Thyroid gland (tissue), 4 donors: ENCODE measurements at regions not wholly inside any gene's neighbourhood (a gene's known extent, or its start where the extent isn't known, plus 50 kb on each side); places are given as distances from the start of the nearest gene placed in this dataset.
"Not testable (repeated sequence)": the region's sequence is repeated elsewhere in the genome, so short reads cannot be mapped to it uniquely, and the experiment has no call there.

Source experiments
- DNase-seq, 2 donors: peaks; one replicate each; pipeline ENCODE4 v3.0.0-alpha.2; 2019
- H3K27ac ChIP-seq, 3 donors: fragments of 200-600 bp; sonication (generic); 1 replicate in 2 of 3; 2 replicates in 1 of 3; pipeline ENCODE4 v1.5.1; 2016 to 2019; ENCODE audit warnings: mild to moderate bottlenecking in 1 of 3, moderate library complexity in 1 of 3
- H3K27me3 ChIP-seq: fragments of 200-600 bp; sonication (generic); one replicate; pipeline ENCODE4 v1.5.1; 2019
- H3K36me3 ChIP-seq, 2 donors: fragments of 200-600 bp; sonication (generic); one replicate each; pipeline ENCODE4 v1.5.1; 2016 to 2019
- H3K4me1 ChIP-seq, 2 donors: fragments of 200-600 bp; sonication (generic); one replicate each; pipeline ENCODE4 v1.5.1; 2017 to 2019
- H3K4me3 ChIP-seq, 3 donors: fragments of 200-600 bp; sonication (generic); replicated peaks in 1 of 3; 1 replicate in 2 of 3; 2 replicates in 1 of 3; pipeline ENCODE4 v1.5.1; 2016; ENCODE audit warnings: mild to moderate bottlenecking in 1 of 3
- H3K9me3 ChIP-seq: fragments of 200-600 bp; sonication (generic); one replicate; pipeline ENCODE4 v1.5.1; 2017
- POLR2A ChIP-seq, 2 donors: fragments of 450-650 bp; IDR thresholded peaks; one replicate each; pipeline ENCODE4 v1.6.1; 2017; ENCODE audit warnings: antibody characterized with exemption in 2 of 2, mild to moderate bottlenecking in 2 of 2, moderate library complexity in 1 of 2
- WGBS, 2 donors: methylation state at CpG; one replicate each; pipeline ENCODE4 v1.1.5; 2017; 5-methylcytosine and 5-hydroxymethylcytosine counted together
- intact Hi-C: fragments of 100-400 bp; cut with DNase I; formaldehyde crosslinking; loops from one replicate; pipeline ENCODE4 v1.15.1; 2023
- TF ChIP-seq, protein P1 (sequence below), 6 experiments: fragments of 200-600 bp in 3 of 6; fragments of 450-650 bp in 3 of 6; sonication (generic) in 3 of 6; IDR thresholded peaks; one replicate each; pipeline ENCODE4 v1.5.1; 2016 to 2019; ENCODE audit warnings: antibody characterized with exemption in 6 of 6, mild to moderate bottlenecking in 2 of 6, inconsistent platforms in 1 of 6, moderate library complexity in 1 of 6

DNA sequence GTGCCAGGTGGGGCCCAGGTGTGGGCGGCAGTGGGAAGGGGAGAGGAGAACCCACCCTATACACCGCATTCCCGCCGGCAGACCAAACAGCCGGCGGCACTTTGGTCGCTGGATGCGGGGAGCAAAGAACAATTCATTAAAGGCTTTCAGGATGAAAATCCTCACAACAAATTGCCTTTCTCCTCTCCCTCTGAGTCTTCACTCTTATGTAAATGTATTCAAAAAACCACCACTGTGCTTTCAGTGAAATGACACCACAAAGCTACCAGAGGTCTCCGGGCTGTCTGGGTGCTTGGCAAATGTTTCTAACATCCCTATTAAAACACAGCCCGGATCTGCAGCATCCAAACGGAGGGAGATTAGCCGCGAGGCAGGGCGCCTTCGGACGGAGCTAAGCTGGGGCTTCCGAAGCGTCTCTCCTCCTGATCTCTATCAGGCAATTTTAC lies 171.8 kb upstream of the TBL1X start:
- no peak overlapping the region for H3K27ac ChIP-seq
- intact Hi-C loops: no loop called here
- no peaks in the 10 kb centered on the region for H3K36me3 ChIP-seq
- no peak overlapping the region for H3K4me3 ChIP-seq
- no peak for DNase-seq
- no peaks in the 10 kb centered on the region for H3K4me1 ChIP-seq
- no peaks in the 10 kb centered on the region for H3K9me3 ChIP-seq
- H3K27me3 ChIP-seq: peaks cover 4% of the 10 kb centered on the region
- TF ChIP-seq, protein P1, sequence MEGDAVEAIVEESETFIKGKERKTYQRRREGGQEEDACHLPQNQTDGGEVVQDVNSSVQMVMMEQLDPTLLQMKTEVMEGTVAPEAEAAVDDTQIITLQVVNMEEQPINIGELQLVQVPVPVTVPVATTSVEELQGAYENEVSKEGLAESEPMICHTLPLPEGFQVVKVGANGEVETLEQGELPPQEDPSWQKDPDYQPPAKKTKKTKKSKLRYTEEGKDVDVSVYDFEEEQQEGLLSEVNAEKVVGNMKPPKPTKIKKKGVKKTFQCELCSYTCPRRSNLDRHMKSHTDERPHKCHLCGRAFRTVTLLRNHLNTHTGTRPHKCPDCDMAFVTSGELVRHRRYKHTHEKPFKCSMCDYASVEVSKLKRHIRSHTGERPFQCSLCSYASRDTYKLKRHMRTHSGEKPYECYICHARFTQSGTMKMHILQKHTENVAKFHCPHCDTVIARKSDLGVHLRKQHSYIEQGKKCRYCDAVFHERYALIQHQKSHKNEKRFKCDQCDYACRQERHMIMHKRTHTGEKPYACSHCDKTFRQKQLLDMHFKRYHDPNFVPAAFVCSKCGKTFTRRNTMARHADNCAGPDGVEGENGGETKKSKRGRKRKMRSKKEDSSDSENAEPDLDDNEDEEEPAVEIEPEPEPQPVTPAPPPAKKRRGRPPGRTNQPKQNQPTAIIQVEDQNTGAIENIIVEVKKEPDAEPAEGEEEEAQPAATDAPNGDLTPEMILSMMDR (IDR thresholded peaks at IDR 0.05): no peak
- no peak for TF ChIP-seq POLR2A (IDR thresholded peaks at IDR 0.05)
- 29 to 52% methylated on average over 10 to 18 of the region's 18 CpGs for WGBS, 2 donors

DNA sequence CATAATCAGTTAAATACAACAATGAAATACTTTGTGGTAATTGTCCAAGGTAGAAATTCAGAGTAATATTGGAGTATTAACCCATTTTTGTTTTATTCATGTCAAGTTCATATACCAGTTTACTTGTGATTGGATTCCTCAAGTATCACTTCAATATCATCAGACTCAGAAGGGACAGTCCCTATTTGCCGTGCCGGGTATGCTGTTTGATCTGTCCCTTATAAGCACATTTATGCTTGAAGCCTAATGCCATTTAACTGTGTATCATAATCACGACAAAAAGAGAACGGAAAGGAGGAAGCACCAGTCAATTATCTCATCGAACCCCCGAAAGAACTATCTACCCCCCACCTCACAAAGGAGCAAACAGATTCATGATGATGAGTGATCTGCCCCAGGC lies 171.0 kb upstream of the TBL1X start:
- H3K36me3 ChIP-seq: no peaks in the 10 kb centered on the region
- intact Hi-C loops: no loop called here
- H3K4me1 ChIP-seq: no peaks in the 10 kb centered on the region
- no peaks in the 10 kb centered on the region for H3K9me3 ChIP-seq
- no peak overlapping the region for H3K4me3 ChIP-seq
- no peak overlapping the region for H3K27ac ChIP-seq
- no peak for DNase-seq
- WGBS, 2 donors: 63 to 70% methylated on average over 4 to 6 of the region's 6 CpGs
- TF ChIP-seq, protein P1 (IDR thresholded peaks at IDR 0.05): no peak
- no peak for TF ChIP-seq POLR2A (IDR thresholded peaks at IDR 0.05)
- H3K27me3 ChIP-seq: peaks cover 4% of the 10 kb centered on the region

DNA sequence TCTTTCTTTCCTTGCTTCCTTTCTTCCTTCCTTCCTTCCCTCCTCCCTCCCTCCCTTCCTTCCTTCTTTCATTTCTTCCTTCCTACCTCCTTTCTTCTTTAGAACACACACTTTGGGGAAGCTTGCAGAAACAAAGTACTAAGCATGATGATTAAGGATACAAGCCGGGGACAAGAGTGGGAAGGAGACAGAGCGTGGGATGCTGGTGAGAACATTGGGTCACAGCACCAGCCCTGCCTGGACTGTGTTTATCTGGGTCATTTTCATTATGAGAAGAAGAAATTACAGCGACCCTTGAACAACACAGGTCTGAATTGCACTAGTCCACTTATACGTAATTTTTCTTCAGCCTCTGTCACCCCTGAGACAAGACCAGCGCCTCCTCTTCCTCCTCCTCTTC lies 169.3 kb upstream of the TBL1X start:
- no peak for DNase-seq
- intact Hi-C loops: no loop called here
- 85 to 90% methylated on average over 5 of the region's 5 CpGs for WGBS, 2 donors
- TF ChIP-seq POLR2A (IDR thresholded peaks at IDR 0.05): no peak
- TF ChIP-seq, protein P1 (IDR thresholded peaks at IDR 0.05): no peak
- Histone ChIP-seq H3K4me1 (no peaks in the 10 kb centered on the region), H3K27me3 (peaks cover 4% of the 10 kb centered on the region), H3K27ac (no peak overlapping the region), H3K9me3 (no peaks in the 10 kb centered on the region), H3K36me3 (no peaks in the 10 kb centered on the region), H3K4me3 (no peak overlapping the region)

DNA sequence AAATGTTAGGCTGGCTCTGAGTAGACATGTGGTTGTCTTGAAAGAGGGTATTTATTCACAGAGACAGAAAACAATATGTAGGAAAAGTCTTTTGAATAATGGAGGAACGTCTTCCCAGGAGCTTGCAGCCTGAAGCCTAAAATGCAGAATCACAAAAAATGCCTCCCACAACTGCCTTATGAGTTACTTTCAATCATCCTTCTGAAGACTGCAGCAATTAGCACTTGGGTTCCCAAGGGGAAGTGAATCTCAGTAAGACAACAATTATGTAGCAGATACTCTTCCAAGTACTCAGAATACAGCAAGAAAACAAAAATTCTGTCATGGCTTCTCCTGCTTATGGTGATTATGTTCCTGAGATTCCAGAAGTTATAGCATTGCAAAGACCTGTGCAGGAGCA lies 166.6 kb upstream of the TBL1X start:
- intact Hi-C loops: no loop called here
- no peak overlapping the region for H3K27ac ChIP-seq
- no peaks in the 10 kb centered on the region for H3K36me3 ChIP-seq
- H3K4me1 ChIP-seq: no peaks in the 10 kb centered on the region
- H3K9me3 ChIP-seq: no peaks in the 10 kb centered on the region
- no peaks in the 10 kb centered on the region for H3K27me3 ChIP-seq
- TF ChIP-seq, protein P1 (IDR thresholded peaks at IDR 0.05): no peak
- H3K4me3 ChIP-seq: no peak overlapping the region
- no peak for DNase-seq
- 63 to 87% methylated on average over 1 of the region's 1 CpG for WGBS, 2 donors

DNA sequence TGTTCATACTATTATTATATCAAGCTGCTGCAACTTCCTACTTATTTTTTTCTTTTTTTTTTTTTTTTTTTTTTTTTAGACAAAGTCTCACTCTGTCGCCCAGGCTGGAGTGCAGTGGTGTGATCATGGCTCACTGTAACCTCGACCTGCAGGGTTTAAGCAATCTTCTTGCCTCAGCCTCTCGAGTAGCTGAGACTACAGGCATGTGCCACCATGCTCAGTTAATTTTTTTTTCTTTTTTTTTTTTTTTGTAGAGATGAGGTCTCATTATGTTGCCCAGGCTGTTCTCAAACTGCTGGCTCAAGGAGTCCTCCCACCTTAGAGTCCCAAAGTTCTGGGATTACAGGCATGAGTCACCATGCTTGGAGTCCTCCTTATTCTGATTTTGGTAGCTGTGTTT lies 165.2 kb upstream of the TBL1X start:
- 72 to 79% methylated on average over 3 of the region's 3 CpGs for WGBS, 2 donors
- H3K4me3 ChIP-seq, H3K27ac ChIP-seq, H3K4me1 ChIP-seq, H3K36me3 ChIP-seq, DNase-seq, H3K9me3 ChIP-seq, H3K27me3 ChIP-seq, intact Hi-C loops: not testable (repeated sequence)

DNA sequence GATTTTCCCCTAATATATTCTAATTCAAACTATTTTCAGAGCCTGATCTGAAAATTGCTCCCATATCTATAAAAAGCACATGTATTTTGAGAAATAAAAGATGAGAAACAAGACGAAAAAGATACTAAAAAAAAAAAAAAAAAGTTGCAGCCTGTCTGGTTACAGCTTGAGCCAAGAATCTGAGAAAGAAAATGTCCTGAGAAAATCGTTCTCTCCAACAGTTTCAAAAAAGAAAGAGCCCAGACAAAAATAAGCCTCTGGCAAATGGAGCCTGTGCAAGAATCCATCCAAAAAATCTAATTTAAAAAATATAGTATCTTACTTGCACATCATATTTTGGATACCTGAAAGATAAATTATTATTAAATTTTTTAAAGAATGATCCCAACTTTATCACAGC lies 163.0 kb upstream of the TBL1X start:
- 43 to 61% methylated on average over 2 of the region's 2 CpGs for WGBS, 2 donors
- intact Hi-C loops: no loop called here
- TF ChIP-seq POLR2A (IDR thresholded peaks at IDR 0.05): no peak
- H3K36me3 ChIP-seq: no peaks in the 10 kb centered on the region
- H3K27me3 ChIP-seq: no peaks in the 10 kb centered on the region
- DNase-seq: no peak
- no peak overlapping the region for H3K4me3 ChIP-seq
- no peaks in the 10 kb centered on the region for H3K4me1 ChIP-seq
- no peaks in the 10 kb centered on the region for H3K9me3 ChIP-seq
- no peak overlapping the region for H3K27ac ChIP-seq
